Pulmonary artery endothelial cell (primary cell): ENCODE measurements at regions not wholly inside any gene's neighbourhood (a gene's known extent, or its start where the extent isn't known, plus 50 kb on each side); places are given as distances from the start of the nearest gene placed in this dataset.
"Not testable (repeated sequence)": the region's sequence is repeated elsewhere in the genome, so short reads cannot be mapped to it uniquely, and the experiment has no call there.

Experiments
- DNase-seq: peaks from one replicate; pipeline ENCODE4 v3.0.0-alpha.2; 2011; ENCODE audit warnings: low read depth, low spot score

- no peak for DNase-seq
Measured at GRCh38 chr20:40082436-40082835, 606.6 kb downstream of the MAFB start.

GRCh38 chr20:40081653-40082052, 607.4 kb downstream of the MAFB start:
- DNase-seq, result no peak

- DNase-seq, result no peak
Measured at GRCh38 chr20:40080041-40080652, 608.9 kb downstream of the MAFB start.

- DNase-seq, result no peak
Measured at GRCh38 chr20:40073535-40074111, 615.4 kb downstream of the MAFB start.

GRCh38 chr20:40072907-40073306, 616.1 kb downstream of the MAFB start:
- DNase-seq, result no peak

- DNase-seq, result no peak
Measured at GRCh38 chr20:40056171-40056570, 632.9 kb downstream of the MAFB start.

- DNase-seq, result no peak
Measured at GRCh38 chr20:40055711-40056110, 633.3 kb downstream of the MAFB start.

GRCh38 chr20:40054311-40054710, 634.7 kb downstream of the MAFB start:
- DNase-seq, result no peak

- no peak for DNase-seq
Measured at GRCh38 chr20:40050596-40050995, 638.4 kb downstream of the MAFB start.

GRCh38 chr20:40049854-40050253, 639.2 kb downstream of the MAFB start:
- DNase-seq, result no peak

GRCh38 chr20:40046703-40047102, 642.3 kb downstream of the MAFB start:
- DNase-seq, result no peak

- DNase-seq, result no peak
Measured at GRCh38 chr20:40037511-40037910, 651.5 kb downstream of the MAFB start.

GRCh38 chr20:40029589-40029988, 659.4 kb downstream of the MAFB start:
- DNase-seq, result no peak

- DNase-seq, result no peak
Measured at GRCh38 chr20:40019510-40019909, 669.5 kb downstream of the MAFB start.

GRCh38 chr20:40017765-40018164, 671.3 kb downstream of the MAFB start:
- no peak for DNase-seq

- no peak for DNase-seq
Measured at GRCh38 chr20:40016890-40017289, 672.1 kb downstream of the MAFB start.

- DNase-seq, result no peak
Measured at GRCh38 chr20:40016392-40016791, 672.6 kb downstream of the MAFB start.

GRCh38 chr20:40012026-40012425, 677.0 kb downstream of the MAFB start:
- not testable (repeated sequence) for DNase-seq

GRCh38 chr20:40010483-40010882, 678.6 kb downstream of the MAFB start:
- no peak for DNase-seq

- DNase-seq, result no peak
Measured at GRCh38 chr20:40009542-40009941, 679.5 kb downstream of the MAFB start.

- DNase-seq, result no peak
Measured at GRCh38 chr20:40008177-40008576, 680.9 kb downstream of the MAFB start.

- no peak for DNase-seq
Measured at GRCh38 chr20:40006168-40006860, 682.7 kb downstream of the MAFB start.

GRCh38 chr20:40004092-40004491, 684.9 kb downstream of the MAFB start:
- DNase-seq, result not testable (repeated sequence)
